Fibroblast of peridontal ligament (primary cell): ENCODE measurements at regions not wholly inside any gene's neighbourhood (a gene's known extent, or its start where the extent isn't known, plus 50 kb on each side); places are given as distances from the start of the nearest gene placed in this dataset.
"Not testable (repeated sequence)": the region's sequence is repeated elsewhere in the genome, so short reads cannot be mapped to it uniquely, and the experiment has no call there.

Experiments
- DNase-seq: peaks from one replicate; pipeline ENCODE4 v3.0.0-alpha.2; 2010; ENCODE audit errors: extremely low read depth

DNA sequence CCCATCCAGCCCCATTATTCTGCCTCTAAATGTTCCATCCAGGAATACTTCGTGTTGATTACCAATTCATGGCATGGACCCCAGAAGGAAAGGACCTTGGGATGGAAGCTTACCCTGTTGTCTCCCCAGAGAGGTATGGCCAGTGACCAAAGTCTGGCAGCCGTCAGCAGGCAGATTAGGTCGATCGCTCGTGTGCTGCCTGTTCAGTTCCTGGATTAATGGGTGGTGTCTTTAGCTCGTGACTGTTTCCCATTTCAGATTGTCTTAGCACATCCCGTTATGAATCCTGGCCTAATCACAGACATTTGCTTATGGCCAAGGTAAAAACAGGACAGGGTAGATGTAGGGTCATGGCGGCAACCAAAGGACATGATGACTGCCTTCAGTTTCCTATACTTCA, 122.9 kb upstream of the NTF3 start:
- DNase-seq, result no peak

DNA sequence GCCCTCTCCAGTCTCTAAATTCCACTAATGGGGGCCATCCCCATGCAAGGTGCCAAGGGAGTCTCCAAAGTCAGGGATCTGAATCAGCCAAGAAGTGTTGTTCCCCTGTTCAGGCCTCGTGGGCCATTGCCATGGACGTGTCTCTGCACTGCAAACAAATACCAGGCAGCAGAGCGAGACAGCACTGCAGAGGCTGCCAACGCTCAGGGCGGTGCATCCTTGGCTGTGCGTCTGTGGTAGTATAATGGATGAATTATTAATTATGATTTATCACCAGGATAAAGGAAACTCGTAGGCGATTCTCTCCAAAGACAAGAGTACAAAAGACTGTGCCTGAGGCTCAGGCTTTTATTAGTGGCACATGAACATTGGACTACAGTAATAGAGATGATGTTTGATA, 122.3 kb upstream of the NTF3 start:
- DNase-seq, result no peak

DNA sequence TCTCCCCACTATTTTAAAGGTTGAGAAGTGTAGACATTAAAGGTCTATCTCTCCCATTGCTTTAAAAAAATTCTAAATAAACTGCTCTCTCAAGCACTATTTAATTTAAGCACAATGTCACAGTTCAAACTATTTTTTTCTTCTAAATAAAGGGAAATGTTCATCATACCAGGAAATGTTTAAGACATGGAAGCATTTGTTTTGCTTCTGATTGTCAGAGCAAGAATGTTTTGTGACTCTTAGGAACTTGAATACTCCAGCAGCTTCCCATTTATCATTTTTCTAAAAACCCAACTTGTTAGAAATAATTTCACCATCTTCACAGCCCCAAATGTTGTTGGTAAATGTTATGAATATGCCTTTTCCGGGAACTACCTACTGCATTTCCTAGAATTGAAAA, 121.8 kb upstream of the NTF3 start:
- DNase-seq, result no peak

DNA sequence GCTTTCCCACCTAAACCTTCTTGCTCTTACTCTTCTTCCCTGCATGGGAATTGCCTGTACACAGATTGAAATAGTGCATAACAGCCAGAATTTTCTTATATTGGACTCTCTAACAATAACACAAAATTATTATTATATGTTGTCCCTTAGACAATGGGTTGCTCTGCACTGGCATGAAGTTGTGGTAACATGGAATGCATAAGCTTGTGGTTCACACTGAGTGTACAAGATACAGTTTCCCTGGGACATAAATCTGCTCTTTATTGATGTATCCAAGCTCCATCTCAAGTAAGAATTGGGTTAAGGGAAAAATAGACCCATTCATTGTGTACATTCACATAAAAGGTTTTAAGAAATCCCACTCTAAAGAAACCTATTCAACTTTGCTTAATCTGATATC, 114.4 kb upstream of the NTF3 start:
- DNase-seq, result no peak

DNA sequence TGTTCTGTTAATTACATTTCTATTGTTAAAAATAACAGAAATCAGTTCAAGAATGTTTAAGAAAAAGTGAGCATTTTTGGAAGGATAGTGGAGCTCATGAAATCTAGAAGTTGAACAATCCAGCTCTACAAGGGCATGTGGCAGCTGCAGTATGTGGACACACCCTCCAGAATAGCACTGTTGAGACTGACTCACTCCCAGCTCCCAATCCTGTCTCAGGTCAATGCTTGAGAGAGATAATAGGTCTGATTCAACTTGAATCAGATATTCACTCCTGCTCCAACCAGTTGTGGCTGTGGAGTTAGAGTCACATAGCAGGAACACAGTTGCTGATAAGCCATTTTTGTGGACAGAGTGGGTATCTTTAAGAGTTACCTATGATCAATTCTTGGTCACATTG, 113.0 kb upstream of the NTF3 start:
- DNase-seq, result peak; percentile 18

DNA sequence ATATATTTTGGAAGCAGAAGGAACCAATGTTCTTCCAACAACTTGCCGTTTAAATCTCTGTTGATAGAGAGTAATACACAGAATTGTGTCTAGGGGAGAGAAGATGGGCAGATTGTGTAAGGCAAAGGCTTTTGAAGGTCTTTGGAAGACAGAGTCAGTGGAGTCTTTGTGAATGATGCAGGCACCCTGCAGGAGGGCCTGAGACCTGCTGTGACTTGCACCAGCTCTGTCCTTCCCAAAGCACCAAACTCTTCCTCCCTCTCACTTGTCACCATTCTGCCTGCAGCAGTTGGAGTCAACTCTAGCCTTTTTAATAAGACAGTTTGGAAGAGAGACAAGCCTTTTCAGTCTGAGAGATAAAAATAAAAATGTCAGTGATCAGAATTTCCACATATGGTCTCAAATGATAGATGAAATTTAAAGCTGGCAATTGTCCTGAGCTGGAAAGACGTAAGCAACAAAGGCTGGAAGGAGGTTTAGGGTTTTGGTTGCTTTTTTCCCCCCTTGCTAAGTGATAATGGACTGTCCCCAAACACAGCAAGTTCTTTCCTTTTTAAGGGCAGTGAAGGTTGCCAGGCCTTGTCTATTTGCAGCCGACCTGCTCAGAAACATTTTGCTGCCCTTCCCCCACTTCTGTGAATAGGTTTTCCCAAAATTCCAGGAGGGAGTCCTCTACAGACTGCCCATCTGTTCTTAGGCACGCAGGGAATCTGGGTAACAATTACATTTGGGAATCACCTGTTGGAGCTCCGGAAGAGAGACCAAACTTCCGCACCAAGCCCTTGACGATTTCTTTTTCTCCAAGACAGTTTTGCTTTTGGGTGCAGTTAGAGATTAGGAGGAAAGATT, 103.0 kb upstream of the NTF3 start:
- no peak for DNase-seq

DNA sequence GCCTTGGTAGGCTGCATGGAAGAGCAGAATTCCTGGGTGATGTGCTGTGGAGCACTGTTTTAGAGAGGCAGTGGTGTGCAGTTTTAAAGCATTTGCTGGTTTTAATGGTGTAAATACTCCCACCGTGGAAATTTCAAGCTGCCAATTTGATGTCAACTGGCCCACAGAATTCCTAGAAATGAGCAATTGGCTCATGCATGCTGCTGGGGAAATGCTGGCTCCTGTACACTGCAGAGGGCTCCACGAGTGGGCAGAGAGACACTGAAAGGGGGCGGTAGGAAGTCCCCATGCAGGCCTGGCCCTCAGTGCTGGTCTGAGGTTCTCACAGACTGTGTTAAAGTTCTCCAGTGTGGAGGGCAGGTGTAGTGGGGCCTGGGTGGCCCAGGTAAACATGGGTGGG, 99.4 kb upstream of the NTF3 start:
- no peak for DNase-seq

DNA sequence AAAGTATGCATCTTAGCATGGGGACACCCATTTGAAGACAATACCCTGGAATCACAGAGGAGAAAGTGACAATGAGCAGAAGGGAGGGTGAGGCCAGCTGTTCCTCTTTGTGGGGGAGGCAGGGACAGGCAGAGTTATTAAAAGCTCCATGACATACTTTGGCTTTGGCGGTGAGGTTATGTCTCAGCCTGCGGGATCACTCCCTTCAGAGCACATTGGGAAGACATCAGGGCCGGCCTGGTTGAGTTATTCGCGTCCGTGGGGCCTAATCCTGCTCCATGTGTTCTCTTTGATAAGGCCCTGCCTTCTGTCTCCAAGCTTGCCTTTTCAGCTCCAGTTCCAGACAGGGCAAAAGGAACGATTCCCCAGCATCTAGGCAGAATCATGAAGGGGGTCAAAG, 98.8 kb upstream of the NTF3 start:
- DNase-seq, result no peak

DNA sequence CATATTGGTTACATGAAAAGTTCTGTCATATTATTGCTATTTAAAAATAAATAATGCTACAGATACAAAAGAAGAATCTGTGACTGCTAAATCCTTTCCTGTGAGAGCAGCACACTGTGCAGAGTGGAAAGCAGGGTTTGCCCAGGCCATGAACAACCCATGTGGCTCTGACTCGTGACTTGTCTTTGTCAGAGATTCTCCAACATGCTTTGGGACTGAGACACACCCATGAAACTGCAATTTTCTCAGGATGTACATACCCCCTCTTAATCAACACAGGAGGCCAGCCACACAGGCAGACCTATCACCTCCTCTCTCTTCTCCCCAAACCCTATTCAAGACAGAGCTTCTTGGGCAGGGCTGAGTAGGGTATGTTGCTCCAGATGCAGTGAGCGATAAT, 96.8 kb upstream of the NTF3 start:
- no peak for DNase-seq

DNA sequence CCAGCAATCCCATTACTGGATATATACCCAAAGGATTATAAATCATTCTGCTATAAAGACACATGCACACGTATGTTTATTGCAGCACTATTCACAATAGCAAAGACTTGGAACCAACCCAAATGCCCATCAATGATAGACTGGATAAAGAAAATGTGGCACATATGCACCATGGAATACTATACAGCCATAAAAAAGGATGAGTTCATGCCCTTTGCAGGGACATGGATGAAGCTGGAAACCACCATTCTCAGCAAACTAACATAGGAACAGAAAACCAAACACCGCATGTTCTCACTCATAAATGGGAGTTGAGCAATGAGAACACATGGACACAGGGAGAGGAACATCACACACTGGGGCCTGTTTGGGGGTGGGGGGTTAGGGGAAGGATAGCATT, 90.8 kb upstream of the NTF3 start:
- DNase-seq, result not testable (repeated sequence)

DNA sequence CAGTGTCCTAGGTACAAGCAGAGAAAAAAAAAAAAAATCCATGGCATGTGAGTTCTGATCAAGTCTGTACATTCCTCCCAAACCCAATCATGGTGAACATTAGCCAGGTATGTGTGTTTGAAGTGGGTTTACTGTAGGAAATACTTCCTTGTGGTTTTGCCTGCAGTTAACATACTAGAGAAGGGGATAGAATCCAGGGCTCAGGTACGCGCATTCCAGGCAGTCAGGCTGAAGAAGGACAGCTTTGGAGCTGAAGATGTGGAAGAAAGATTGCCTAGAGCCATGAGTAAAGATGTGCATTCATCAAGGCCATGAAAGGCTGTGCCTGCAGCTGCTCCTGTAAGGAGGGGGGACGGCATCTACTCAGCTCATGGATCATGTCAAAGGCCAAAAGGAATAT, 88.2 kb upstream of the NTF3 start:
- no peak for DNase-seq

DNA sequence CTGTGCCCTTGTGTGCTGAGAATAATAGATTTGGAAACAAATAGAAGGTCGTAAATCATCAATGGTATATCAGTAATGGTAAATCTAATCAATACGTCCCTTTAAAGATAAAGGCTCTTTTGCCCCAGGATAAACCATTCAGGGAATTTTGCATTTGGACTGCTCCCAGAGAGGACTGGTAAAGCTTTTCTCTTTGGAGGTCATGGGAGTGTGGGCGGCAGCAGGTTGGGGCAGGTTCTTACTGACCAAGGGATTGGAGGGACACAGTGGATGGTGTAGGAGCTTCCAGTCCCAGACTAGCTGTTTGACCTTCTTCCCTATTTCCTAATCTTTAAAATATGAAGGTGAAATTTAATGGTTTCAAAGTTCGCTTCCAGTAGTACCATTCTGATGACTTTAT, 87.8 kb upstream of the NTF3 start:
- DNase-seq, result no peak

DNA sequence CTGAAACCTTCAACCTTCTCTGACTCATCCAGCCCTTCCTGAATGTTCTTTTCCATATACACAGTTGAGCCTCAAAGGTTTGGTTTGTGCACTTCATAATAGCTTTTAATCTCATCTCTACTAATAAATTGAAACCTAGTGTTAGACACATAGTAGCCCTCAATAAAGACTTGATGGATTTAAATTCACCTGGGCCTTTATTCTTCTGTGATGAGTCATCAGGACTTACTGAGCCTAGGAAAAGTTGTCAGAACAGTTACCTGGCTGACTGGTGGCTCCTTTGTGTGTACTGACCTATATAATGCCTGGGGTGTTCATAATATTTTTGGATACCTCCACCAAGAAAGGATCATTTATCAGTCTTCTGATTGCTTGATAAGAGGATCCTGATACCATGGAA, 86.4 kb upstream of the NTF3 start:
- DNase-seq, result no peak

DNA sequence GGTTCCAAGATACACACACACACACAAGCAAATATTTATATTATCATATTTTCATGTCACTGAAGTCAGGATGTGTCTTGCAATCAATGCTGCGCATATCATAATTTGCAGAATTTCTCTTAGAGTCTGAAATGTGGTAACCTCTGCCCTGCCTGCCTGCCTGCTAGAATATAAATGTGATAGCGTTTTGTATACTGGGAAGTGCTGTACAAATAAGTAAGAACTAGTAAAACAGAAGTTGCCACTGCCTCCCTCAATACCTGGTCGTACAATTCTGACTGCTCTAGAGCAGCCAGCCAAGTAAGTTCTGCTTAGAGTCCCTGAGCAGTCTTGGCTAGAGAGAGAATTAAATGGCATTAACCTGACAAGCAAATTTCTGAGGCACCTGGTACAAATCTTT, 83.9 kb upstream of the NTF3 start:
- DNase-seq, result no peak

DNA sequence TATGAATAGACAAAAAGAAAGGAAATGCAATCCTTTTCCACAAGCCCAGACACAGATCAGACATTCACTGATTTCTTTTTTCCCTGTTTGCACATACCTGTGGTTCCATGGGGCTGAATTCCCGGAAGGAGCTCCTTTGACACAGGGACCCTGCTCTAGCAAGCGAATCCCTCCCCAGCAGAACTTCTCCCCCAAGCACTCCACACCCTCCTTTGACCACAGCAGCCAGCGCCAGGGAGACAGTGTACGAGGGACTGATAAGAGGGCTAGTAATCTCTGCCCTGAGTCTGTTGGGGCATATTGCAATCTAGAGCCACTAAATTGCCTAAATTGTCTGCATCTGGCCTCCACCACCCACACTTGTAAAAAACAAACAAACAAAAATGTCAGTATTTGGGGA, 83.4 kb upstream of the NTF3 start:
- DNase-seq, result no peak

DNA sequence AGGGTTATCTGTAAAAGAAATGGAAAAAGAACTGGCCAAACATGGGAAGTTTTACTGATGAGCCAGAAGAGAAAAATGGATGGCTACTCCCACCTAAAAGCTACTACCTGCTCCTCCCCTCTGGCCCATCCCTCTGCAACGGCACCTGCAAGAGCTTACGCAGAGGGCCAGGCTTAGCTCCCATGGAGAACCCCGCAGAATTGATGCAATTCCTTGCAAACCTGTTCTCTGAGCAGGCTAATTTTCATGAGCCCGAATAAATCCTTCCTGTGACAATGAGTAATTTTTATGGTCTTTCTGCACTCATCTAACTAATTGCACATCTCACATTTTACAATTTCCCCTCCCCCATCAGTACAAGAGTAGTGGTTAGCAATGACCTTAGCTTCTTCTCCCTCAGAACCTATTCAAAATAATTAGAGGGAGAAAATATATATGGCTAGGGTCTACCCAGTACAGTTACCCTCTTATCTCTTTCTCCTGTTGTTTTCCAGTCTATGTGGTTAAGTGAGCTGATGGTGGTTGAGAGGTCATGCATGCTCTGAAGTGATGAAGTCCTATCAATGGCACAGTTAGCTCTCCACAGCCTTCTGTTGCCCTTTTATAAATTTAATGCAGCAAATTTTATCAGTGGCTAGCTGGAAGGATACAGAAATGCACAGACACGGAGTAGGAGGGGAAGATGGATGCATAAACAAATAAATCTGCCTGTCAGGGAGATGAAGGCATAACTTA, 67.7 kb upstream of the NTF3 start:
- DNase-seq, result no peak

DNA sequence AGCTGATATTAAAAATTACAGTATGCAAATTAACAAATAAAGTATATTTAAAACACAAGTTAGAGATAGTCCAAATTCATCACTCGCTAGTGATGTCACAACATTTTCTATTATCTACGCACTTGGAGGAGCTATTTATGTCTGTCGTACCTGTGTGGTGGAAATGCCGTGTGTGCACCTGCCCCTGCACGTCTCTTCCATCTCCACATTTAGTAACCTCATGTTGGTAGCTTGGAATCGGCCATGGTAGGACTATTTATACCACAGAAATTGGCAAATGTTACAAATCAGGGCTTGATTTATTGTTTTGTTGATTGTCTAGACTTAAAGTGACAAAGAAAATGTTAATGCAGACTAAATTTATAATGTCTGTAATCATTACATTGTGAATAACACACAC, 62.6 kb upstream of the NTF3 start:
- no peak for DNase-seq

DNA sequence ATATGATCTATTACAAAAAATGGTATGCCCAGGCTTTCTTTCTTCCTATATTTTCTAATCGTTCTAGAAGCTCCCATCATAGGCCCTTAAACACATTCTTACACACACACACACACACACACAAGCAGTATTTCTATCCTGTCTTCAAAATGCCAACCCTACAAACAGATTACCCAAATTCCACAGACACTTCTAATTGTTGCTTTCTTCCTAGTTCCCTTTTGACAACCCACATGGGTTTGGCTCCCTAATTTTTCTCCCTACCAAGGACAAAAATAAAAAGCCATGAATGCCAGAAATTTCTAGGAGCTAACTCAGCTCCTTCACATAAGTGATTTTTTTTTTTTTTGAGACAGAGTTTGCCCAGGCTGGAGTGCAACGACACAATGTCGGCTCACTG, 60.3 kb upstream of the NTF3 start:
- DNase-seq, result no peak

DNA sequence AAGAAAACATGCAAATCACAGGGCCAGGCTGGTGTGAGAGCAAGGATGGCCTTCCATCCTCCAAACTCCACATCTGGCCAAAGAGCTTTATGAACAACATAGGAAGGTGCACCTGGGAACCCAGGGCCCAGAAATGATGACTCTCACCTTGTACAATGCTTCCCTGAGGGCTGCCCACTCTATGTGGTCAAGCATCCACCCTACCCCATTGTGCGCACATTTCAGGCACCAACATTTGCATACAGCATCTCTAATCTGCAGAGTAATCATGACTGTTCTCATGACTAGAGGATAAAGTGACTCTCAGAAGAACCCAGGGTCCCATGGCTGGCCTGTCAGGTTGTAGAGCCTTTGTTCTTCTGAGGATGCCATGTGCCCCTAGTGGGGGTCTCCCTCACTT, 57.2 kb upstream of the NTF3 start:
- no peak for DNase-seq

DNA sequence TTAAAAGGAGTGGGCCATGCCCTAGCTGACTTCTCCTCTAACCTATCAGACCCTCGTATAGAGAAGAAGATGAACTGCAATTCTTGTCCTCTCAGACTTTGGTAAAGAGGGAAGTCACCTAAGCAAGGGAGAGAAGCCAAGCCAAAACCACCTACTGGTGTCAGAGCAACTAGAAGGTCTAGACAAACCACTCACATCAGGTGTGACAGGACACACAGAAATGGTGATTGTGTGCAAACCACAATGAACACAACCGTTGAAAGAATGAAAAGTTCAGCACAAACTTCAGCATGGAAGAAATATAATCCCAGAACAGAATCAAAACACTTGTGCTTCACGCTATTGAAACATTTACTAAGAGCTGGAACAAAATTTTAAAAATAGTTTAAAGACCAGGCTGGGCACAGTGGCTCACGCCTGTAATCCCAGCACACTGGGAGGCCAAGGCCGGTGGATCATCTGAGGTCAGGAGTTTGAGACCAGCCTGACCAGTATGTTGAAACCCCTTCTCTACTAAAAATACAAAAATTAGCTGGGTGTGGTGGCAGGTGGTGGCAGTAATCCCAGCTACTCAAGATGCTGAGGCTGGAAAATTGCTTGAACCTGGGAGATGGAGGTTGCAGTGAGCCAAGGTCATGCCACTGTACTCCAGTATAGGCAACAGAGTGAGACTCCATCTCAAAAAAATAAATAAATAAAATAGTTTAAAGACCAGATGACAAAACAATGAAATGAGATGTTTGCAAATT, 56.2 kb upstream of the NTF3 start:
- DNase-seq, result no peak

DNA sequence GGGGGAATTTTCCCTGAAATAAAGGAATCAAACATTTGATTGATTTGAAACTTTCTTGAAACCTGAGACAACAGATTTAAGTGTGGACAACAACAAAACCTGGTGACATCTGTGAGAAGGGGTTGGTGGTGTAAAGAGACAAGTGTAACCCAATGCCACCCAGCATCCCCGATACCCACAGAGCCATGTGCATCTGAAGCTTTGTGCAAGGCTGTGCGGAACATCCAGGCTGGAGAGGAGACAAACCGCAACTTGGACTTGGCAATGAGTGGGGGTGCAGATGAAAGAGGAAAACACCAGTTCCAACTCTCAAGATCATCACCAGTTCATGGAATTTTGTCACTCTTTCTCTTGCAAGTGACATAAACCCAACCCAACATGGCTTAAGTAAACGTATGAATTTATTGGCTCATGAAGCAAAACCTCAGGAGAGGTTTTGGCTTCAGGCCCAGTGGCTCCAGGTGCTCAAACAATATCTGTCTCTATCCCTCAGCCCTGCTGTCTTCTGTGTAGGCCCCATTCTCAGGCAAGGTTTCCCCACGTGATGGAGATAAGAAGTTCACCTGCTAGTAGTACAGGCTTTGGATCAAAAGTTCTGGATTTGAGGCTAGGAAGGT, 55.2 kb upstream of the NTF3 start:
- DNase-seq, result no peak

DNA sequence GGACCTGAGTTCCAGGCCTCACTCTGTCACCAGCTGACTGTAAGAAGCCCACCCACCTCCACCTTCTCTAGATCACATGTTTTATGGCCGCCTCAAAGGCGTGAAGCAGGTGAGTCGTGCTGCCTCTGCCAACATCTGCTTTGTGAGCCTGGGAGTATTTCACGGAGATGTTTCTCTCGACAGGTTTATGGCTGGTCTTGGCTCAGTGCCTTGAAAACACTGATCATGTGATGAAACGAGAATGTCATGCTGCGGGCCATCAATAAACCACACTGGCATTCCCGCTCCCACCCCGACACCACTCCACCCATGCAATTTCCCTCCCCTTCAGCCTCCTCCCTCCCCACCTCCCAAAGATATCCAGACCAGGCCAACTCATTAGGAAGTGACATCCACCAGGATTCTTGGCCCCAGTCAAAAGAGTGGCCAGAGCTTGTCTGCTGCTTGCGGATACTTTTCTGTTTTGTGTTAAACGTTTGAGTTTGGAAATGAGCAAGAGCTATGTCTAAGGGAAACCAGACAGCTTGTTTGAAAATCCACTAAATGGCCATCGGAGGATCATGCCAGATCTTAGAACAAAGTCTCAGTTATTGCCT, 53.8 kb upstream of the NTF3 start:
- no peak for DNase-seq
